ENCODE measurements at regions not wholly inside any gene's neighbourhood (a gene's known extent, or its start where the extent isn't known, plus 50 kb on each side); places are given as distances from the start of the nearest gene placed in this dataset.
"Not testable (repeated sequence)": the region's sequence is repeated elsewhere in the genome, so short reads cannot be mapped to it uniquely, and the experiment has no call there.

GRCh38 chr5:67978171-67978570 lies 237.4 kb upstream of the PIK3R1 start:
- no peak for DNase-seq

DNA sequence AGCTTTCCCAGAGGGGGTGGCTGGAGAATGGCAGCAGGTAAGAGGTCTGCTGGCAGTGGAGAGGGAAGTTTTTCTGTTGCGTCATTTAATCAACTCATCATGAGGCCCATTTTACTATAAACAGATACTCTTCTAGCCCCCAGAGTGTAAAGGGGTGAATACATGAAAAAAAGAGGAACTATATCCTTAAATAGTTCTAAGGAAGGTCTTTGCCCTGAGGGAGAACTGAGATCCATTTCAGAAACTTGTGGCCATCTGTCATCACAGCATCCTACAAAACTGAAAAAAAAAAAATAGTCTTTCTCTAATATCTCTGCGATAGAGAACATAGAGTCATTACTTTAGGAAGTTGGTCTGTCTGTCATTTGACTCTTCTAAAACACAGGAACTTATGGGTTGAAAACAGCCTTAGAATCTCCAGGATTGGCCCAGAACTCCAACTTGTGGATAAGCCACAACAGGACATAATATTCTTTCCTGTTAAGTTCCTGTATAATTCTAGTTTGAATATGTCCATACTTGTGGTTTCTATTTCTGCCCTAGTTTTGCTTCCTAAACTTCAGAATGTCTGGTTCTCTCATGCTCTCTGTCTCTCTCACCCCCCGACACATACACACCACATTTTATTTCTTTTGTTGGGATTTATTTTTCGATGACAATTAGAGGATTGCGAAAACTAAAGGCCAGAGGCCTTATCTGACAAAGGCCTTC lies 238.5 kb upstream of the PIK3R1 start:
- no peak for DNase-seq

- DNase-seq = no peak
Measured at GRCh38 chr5:67976181-67976580, 239.4 kb upstream of the PIK3R1 start.

GRCh38 chr5:67974471-67974870 lies 241.1 kb upstream of the PIK3R1 start:
- DNase-seq = no peak

DNA sequence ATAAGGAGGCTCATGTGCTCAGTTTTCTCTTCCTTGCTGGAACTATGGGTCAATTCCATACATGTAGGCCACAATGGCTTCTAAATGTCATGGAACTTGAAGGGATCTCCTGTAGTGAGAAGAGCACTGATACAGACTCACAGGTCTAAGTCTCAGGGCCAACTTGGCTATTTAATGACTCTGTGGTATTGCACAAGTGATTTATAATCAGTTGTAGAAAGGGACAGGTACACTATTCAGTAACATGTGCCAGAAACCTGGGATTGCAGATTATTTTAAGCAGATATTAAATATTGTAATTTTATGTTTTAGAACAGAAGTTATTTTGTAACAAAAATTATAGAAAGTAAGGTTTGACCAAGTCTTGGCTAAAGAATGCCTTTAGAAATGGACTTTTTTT lies 241.5 kb upstream of the PIK3R1 start:
- DNase-seq = no peak

GRCh38 chr5:67971971-67972821 lies 243.4 kb upstream of the PIK3R1 start:
- no peak for DNase-seq

GRCh38 chr5:67971223-67971830 lies 244.2 kb upstream of the PIK3R1 start:
- no peak for DNase-seq

DNA sequence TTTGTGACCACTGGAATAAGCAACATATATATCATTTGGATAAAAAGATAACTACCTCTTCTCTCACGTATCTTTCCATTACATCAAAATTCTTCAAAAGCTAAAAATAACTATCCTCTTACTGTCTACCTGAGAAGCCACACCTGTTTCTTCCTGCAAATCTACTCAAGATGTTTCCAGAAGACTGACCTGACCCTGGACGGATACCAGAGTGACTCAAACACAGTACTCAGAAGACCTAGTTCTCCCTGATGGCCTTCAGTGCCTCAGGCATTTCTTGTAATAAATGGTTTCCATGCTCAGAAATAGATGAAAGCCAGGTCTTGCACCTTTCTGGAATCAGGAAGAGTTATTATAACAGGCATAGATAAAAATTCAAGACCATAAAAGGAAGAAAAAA lies 245.9 kb upstream of the PIK3R1 start:
- DNase-seq = no peak

GRCh38 chr5:67969176-67969575 lies 246.4 kb upstream of the PIK3R1 start:
- no peak for DNase-seq

DNA sequence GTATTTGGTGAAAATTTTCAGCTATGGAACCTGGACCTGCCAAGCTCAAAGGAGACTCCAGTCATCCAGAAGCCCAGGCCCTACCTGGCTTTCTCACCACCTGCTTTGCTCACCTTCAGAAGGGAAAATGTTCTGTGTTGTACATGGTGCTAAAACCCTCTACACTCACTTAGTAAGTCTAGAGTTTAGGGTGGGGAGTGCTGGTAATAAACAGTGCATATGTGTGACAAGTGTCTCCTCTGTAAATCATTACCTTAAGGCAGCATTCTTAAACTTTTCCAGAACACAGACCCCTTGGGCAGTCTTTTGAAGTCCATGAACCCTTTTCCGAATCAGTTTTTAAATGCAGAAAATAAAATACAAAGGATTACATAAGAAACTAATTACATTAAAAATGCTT lies 248.8 kb upstream of the PIK3R1 start:
- DNase-seq = no peak

GRCh38 chr5:67964619-67965018 lies 250.9 kb upstream of the PIK3R1 start:
- no peak for DNase-seq

GRCh38 chr5:67963789-67964519 lies 251.6 kb upstream of the PIK3R1 start:
- no peak for DNase-seq

GRCh38 chr5:67960939-67961338 lies 254.6 kb upstream of the PIK3R1 start:
- DNase-seq = no peak

DNA sequence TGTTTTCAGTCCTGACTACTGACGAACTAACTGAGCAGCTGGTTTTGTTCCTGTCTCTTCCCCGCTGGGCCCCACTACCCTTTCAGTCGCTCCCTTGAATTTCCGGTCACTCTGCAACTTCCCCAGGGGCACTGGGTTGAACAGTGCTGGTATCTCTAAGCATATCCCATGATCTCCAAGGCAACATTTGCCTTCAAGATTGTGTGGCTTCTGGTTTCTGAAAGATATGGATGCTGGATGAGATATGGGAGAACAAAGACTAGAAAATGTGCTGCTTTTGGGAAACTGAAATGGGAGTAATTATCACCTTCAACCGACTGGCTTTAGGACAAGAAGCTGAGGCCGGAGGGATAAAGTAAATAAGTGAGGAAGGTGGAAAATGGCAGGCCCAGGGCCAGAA lies 258.2 kb upstream of the PIK3R1 start:
- peak; percentile 64 for DNase-seq

GRCh38 chr5:67954351-67954750 lies 261.2 kb upstream of the PIK3R1 start:
- no peak for DNase-seq

DNA sequence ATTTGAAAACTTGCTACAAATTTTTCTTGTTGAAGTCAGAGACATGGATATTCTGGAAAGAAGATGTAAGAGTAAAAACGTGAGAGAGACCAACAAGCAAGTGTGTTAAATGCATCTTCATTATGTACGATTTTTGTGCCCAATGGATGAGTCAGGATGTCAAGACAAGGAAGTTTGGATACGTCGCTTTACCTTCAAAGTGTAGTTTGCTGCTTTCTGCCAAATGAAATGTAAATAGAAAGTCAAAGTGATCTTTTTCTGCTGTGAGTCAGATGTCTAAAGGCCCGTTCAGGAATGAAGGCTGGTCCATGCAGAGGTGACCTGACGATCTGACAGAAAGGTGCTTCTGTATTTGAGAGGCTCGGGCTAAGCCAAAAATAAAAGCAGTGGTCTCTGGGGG lies 273.1 kb upstream of the PIK3R1 start:
- DNase-seq = no peak

DNA sequence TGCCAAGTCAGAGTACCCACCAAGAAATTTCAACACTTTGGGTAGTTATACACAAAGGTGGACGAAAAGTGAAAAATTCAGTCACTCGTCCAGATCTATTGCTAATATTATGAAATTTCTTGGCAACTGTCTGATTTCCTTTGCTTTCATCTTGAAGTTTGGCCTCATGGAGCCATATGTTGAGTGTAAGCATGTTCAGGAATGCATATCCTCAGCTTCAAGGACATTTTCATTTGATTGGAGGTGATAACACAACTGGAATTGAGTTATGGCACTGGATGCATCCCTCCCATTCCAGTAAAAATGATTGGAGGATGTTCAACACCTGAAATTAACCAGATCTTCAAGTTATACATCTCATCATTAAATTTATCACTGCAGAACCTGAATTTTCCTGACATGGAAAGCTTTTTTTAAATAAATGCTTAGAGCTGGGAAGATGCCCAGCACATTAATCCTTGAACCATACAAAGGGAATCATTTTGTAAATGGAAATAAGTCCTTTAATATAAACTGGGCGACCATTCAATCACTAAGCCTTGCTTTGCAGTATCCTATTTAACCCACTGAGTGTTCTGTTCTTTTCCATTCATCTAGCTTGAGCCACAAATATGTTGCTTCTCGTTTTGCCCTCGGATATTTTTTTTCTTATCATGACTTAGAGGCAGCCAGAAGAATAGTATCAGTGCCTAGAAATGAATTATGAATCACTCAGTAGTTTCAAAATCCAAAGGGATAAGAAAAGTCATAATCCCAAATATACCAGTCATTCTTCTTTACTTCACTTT lies 273.7 kb upstream of the PIK3R1 start:
- no peak for DNase-seq

- DNase-seq = no peak
Measured at GRCh38 chr5:67935908-67936566, 279.5 kb upstream of the PIK3R1 start.

DNA sequence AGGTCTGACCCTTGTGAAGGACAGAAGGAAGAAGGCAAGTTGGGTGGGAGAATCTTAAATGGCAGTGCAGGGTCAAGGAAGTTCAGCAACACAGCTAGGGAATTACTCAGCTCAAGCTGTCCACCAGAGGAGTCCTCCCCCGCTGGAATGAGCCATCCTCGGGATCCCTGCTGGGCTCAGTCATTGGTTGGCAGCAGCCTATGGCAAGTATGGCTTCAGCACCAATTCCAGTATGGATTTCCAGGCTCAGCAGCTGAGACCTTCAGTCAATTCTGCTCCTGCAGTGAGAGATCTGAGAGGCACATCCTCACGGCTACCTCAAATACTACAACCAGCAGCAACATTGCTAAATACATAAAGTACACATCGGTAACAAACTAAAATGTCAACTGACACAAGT lies 280.6 kb upstream of the PIK3R1 start:
- DNase-seq = no peak

DNA sequence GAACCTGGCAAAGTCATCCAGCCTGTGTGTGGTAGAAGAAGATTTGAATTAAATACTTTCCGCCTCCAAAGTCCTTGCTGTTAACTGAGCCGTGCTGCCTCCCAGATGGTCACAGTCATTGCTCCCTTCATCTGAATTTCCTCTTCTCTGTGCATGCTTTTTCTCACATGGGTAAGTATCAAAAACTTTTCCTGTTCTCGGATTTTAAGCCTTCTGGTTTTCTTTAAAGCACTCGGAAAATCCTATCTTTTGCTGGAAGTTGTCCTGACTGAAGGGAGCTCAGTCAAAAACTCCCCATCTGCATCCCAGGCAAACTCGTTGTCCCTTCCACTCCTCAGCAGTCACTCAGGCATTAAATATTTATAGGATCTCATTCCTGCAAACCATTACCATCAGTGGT lies 290.0 kb upstream of the PIK3R1 start:
- no peak for DNase-seq

- no peak for DNase-seq
Measured at GRCh38 chr5:67921004-67921601, 294.5 kb upstream of the PIK3R1 start.

- DNase-seq = not testable (repeated sequence)
Measured at GRCh38 chr5:67919532-67919931, 296.0 kb upstream of the PIK3R1 start.

Data from NCI-H146 (cell line).